ENCODE measurements at regions not wholly inside any gene's neighbourhood (a gene's known extent, or its start where the extent isn't known, plus 50 kb on each side); places are given as distances from the start of the nearest gene placed in this dataset.

DNA sequence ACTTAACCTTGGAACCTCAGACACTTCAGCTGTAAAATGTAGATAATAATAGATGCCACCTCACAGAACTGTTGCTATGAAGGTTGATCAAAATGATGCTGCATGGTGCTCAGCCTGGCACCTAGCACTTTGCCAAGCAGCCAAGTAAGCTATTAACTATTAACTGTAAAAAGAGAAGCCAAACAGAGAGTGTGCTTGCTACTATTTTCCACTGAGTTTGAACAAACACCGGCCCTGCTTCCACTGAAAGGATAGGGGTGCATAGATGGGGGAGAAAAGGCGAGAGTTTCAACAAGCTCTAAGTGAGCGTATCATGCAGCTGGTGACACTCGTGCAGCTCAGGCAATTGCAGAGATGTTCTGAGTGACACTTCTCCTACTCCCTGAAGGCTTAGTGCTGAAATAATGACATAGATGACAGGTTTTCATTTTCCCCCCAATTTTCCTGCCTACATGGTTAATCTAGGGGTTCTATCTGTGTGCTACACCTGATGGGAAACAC lies 78.2 kb downstream of the GPR88 start:
- H3K9me3 ChIP-seq (ENCODE audit: control insufficient read depth, low read length, poor library complexity, severe bottlenecking), result no peaks in the 10 kb centered on the region
- no peak for ATAC-seq
- peaks cover 18% of the 10 kb centered on the region for H3K27me3 Mint-ChIP-seq
- DNase-seq, result no peak
- H3K4me3 Mint-ChIP-seq, result no peak overlapping the region
- H3K4me1 Mint-ChIP-seq, result peaks cover 17% of the 10 kb centered on the region
- H3K36me3 Mint-ChIP-seq (ENCODE audit: low read depth), result peaks cover 2% of the 10 kb centered on the region
- H3K27ac Mint-ChIP-seq, result no peak overlapping the region

DNA sequence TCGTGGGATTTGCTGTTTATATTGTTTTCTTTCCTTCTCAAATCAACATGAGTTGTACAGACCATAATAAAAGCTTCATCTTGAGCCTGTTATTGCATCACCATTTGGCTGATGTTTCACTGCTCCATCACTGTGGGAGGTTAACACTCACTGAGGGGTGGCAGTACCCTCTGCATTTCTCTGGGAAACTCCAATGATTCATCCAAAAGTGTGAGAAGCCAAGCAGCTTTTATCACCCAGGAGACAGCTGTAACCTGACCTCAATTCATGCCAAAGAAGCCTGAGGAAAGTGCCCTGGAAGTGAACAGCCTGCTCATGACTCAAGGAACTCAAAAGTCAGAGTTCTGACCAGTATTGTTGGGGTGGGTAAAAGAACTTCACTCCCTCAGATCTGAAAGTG lies 84.1 kb downstream of the GPR88 start:
- no peak overlapping the region for H3K4me3 Mint-ChIP-seq
- no peak for ATAC-seq
- H3K36me3 Mint-ChIP-seq (ENCODE audit: low read depth), result peaks cover 2% of the 10 kb centered on the region
- peaks cover 10% of the 10 kb centered on the region for H3K27me3 Mint-ChIP-seq
- H3K4me1 Mint-ChIP-seq, result peaks cover 2% of the 10 kb centered on the region
- DNase-seq, result no peak
- H3K27ac Mint-ChIP-seq, result no peak overlapping the region
- H3K9me3 ChIP-seq (ENCODE audit: control insufficient read depth, low read length, poor library complexity, severe bottlenecking), result no peaks in the 10 kb centered on the region

DNA sequence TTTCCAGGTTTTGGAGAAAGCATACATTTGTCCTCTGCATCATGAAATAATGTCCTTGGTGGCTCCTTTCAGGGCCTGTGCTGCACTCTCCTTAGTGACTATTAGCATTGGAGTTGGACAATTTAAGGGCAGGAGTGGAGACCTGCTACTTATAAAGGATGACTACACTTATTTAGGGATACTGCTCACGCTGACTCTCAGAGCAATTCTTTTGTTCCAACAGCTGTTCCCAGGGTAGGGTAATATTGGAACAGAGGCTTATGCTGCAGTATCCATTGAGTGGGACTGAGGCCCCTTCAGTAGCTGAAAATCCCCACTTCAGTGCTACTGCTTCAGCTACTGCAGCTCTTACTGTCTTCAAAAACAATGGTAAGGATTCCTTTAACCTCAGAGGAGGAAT lies 84.6 kb downstream of the GPR88 start:
- no peak for ATAC-seq
- Mint-ChIP-seq H3K36me3 (ENCODE audit: low read depth) (peaks cover 2% of the 10 kb centered on the region), H3K4me1 (peaks cover 2% of the 10 kb centered on the region)

DNA sequence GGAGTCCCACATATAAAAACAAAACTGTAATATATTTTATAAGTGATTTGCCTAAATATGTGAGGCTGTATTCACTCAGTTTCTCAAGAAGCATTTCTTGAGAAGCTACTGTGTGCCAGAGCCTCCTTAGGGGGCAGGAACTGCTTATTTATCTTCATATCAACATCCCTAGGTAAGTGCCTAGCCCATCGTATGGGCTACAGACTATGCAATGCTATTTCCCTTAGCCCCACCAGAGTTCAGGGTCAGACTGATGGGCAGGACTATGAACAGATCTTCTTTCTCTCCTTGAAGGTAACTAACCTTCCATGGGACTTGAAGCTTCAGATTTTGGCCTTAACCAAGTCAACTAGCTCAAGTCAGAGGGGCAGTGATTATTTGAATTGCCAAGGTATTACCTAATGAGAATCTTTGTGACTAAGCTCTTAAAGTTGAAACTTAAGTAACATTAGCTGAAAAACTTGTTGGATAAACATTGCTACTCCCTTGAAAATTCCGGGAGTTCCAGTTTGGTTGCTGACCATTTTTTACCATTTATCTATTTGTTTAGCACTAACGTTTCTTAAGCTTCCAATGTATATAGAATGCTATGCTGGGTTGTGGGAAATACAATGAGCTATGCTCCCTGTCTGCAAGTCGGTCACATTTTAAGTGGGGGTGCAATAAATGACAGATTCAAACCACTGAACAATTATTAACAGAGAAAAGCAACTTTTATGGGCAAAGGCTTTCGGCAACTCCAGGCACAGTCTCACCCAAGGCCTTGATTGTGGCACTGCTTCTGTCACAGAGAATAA lies 85.2 kb downstream of the GPR88 start:
- ATAC-seq (no peak), DNase-seq (no peak)
- Mint-ChIP-seq H3K27me3 (peaks cover 10% of the 10 kb centered on the region), H3K4me1 (peaks cover 2% of the 10 kb centered on the region), H3K4me3 (no peak overlapping the region), H3K36me3 (ENCODE audit: low read depth) (peaks cover 2% of the 10 kb centered on the region), H3K27ac (no peak overlapping the region)
- no peaks in the 10 kb centered on the region for H3K9me3 ChIP-seq (ENCODE audit: control insufficient read depth, low read length, poor library complexity, severe bottlenecking)

More for the DNA sequence above, 84.6 kb downstream of the GPR88 start:
- no peaks in the 10 kb centered on the region for H3K9me3 ChIP-seq (ENCODE audit: control insufficient read depth, low read length, poor library complexity, severe bottlenecking)
- Mint-ChIP-seq H3K27me3 (peaks cover 10% of the 10 kb centered on the region), H3K27ac (no peak overlapping the region), H3K4me3 (no peak overlapping the region)
- DNase-seq, result no peak

DNA sequence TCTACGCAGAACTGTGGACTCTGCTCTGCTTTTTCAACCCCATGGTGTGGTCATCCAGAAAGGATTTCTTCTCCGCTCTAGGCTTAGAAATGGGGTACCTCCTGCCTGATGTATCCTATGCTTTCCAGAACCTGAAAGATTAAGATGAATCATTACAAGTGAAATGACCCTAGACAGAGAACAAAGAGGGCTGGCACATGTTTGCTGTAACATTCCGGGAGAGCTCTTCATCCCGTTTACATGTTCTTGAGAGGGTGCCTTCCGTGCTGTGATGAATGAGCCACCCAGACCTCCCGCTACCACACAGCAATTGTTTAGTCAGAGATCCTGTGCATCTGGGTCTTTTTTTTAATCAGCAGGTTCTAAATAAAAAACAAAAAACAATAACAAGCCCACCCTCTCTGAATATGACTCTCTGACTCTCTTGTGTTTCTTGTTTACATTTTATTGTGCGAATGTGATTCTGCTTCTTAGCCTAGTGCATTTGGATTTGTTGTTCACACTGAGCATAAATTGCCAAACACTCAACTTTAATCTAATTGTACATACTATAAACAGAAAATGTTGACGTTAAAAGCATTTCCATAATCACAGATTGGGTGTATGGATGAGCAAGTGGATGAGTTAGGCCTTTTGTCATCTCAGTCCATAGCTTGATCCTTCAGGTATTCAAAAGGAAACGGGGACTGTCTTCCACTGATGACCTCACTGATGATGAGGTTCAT lies 87.1 kb downstream of the GPR88 start:
- H3K9me3 ChIP-seq (ENCODE audit: control insufficient read depth, low read length, poor library complexity, severe bottlenecking), result no peaks in the 10 kb centered on the region
- H3K27me3 Mint-ChIP-seq, result peaks cover 6% of the 10 kb centered on the region
- no peak overlapping the region for H3K4me3 Mint-ChIP-seq
- DNase-seq, result no peak
- no peak overlapping the region for H3K27ac Mint-ChIP-seq
- no peaks in the 10 kb centered on the region for H3K36me3 Mint-ChIP-seq (ENCODE audit: low read depth)
- ATAC-seq, result no peak
- H3K4me1 Mint-ChIP-seq, result peaks cover 2% of the 10 kb centered on the region

DNA sequence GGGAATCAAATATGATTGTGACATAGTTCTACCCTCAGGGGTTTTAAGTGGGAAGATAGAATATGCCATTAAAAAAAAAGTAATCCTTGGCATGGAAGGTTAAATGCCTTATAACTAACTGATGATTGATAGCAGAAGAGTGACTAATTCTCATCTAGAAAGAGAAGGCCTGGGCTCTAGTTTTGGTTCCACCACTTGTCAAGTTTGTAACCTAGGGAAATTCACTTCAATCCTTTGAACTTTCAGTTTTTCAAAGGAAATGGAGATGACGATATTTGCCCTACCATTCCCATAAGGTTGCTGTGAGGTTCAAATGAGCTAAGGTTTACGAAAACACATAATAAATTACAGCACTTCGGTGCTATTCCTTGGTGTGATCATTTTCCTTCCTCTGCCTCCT lies 88.5 kb downstream of the GPR88 start:
- no peak for ATAC-seq
- no peak for DNase-seq
- no peak overlapping the region for H3K27ac Mint-ChIP-seq

DNA sequence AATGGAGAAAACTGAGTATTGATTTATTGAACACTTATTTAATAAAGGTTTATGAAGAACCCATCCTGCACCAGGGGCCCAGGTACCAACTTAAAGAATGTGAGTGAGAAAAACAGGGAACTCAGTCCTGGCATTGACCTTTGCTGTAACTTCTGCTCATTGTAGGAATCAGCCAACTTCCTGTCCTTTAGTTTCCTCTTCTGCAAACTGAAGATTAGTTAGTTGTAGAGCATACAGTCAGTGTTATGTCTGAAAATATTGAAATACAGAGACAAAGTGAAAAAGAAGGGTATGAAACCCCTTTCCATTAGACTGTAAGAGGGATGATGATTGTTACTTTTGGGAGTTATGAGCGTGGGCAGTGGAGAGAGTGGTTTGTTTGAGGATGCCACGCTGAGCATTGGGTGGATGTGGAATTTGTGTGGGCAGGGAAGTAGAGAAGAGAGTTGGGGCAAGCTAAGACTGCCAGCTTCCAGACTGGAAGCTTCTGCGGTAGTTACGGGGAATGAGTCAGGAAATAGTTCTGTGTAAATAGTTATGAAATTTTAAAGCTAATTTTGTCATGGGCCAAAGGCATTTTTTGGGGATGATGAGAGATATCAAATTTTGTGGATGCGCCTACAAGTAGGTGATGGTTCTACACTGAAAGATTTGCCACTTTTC lies 89.2 kb downstream of the GPR88 start:
- H3K9me3 ChIP-seq (ENCODE audit: control insufficient read depth, low read length, poor library complexity, severe bottlenecking), result no peaks in the 10 kb centered on the region
- Mint-ChIP-seq H3K36me3 (ENCODE audit: low read depth) (peaks cover 2% of the 10 kb centered on the region), H3K4me1 (no peaks in the 10 kb centered on the region), H3K27ac (no peak overlapping the region), H3K4me3 (no peak overlapping the region), H3K27me3 (no peaks in the 10 kb centered on the region)
- ATAC-seq (no peak), DNase-seq (no peak)

More for the DNA sequence above, 88.5 kb downstream of the GPR88 start:
- H3K27me3 Mint-ChIP-seq, result no peaks in the 10 kb centered on the region
- no peaks in the 10 kb centered on the region for H3K9me3 ChIP-seq (ENCODE audit: control insufficient read depth, low read length, poor library complexity, severe bottlenecking)
- peaks cover 2% of the 10 kb centered on the region for H3K36me3 Mint-ChIP-seq (ENCODE audit: low read depth)
- no peaks in the 10 kb centered on the region for H3K4me1 Mint-ChIP-seq
- H3K4me3 Mint-ChIP-seq, result no peak overlapping the region

DNA sequence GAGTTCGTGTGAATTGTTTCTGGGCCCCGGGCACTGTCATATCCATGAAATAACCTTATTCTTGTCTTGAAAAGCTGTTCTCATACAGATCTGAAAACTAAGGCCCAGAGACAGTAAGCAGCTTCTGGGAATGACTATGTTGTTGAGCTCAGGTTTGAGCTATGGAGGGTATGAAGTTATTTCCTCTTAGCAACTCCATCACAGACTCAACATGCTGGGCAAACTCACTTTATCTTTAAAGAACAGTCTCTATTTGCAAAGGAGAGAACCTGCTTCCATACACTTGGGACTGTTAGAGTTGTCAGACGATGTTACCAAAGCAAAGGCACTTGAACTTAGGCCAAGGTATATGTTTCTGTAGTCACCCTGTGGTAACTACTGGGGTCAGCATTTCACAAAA lies 90.0 kb downstream of the GPR88 start:
- no peak for ATAC-seq
- Mint-ChIP-seq H3K4me1 (no peaks in the 10 kb centered on the region), H3K4me3 (no peak overlapping the region), H3K27me3 (no peaks in the 10 kb centered on the region), H3K27ac (no peak overlapping the region), H3K36me3 (ENCODE audit: low read depth) (peaks cover 2% of the 10 kb centered on the region)
- no peak for DNase-seq
- H3K9me3 ChIP-seq (ENCODE audit: control insufficient read depth, low read length, poor library complexity, severe bottlenecking), result no peaks in the 10 kb centered on the region

DNA sequence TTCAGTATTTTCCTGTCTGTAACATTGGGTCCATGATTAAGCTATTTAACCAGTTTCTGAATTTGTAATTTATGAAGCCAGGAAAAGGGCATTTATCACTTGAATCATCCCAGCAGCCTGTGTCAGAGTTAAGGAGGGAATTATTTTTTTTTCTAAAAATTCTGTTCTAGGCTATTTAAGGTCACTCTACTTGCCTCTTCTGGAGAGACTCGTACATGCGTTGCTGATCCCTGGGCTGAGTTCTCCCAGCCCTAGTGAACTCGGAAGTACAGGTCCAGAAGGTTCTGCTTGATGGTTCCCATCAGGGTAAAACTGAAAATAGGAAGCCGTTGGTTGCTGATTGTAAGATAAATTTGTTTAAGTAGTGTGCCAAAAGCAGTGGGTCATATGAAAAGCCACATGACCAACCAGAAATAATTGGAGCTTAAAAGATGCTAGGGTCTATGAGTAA lies 90.7 kb downstream of the GPR88 start:
- no peaks in the 10 kb centered on the region for H3K4me1 Mint-ChIP-seq
- ATAC-seq (no peak), DNase-seq (no peak)
- H3K27ac Mint-ChIP-seq, result no peak overlapping the region
- peaks cover 2% of the 10 kb centered on the region for H3K36me3 Mint-ChIP-seq (ENCODE audit: low read depth)
- H3K27me3 Mint-ChIP-seq, result no peaks in the 10 kb centered on the region
- H3K4me3 Mint-ChIP-seq, result no peak overlapping the region
- H3K9me3 ChIP-seq (ENCODE audit: control insufficient read depth, low read length, poor library complexity, severe bottlenecking), result no peaks in the 10 kb centered on the region

DNA sequence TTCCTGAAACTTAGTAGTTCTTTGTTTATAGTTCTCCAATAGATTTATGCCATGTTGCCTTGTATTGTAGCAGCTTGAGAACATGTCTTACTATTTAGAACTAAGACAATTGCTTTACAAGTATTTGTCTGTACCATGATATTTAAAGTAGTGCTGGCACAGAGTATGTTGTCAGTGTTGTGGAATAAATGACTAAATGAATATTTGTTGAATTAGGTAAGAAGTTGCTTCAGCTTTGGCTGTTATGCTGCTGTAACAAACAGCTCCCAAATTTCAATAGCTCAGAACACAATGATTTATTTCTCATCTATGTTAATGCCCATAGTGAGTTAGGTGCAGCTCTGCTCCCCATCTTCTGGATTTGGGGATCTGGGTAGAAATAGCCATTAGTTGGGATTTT lies 90.2 kb upstream of the VCAM1 start:
- H3K27me3 Mint-ChIP-seq, result no peaks in the 10 kb centered on the region
- H3K27ac Mint-ChIP-seq, result no peak overlapping the region
- H3K9me3 ChIP-seq (ENCODE audit: control insufficient read depth, low read length, poor library complexity, severe bottlenecking), result no peaks in the 10 kb centered on the region
- no peak for ATAC-seq
- no peak for DNase-seq
- peaks cover 2% of the 10 kb centered on the region for H3K36me3 Mint-ChIP-seq (ENCODE audit: low read depth)
- no peaks in the 10 kb centered on the region for H3K4me1 Mint-ChIP-seq
- no peak overlapping the region for H3K4me3 Mint-ChIP-seq

DNA sequence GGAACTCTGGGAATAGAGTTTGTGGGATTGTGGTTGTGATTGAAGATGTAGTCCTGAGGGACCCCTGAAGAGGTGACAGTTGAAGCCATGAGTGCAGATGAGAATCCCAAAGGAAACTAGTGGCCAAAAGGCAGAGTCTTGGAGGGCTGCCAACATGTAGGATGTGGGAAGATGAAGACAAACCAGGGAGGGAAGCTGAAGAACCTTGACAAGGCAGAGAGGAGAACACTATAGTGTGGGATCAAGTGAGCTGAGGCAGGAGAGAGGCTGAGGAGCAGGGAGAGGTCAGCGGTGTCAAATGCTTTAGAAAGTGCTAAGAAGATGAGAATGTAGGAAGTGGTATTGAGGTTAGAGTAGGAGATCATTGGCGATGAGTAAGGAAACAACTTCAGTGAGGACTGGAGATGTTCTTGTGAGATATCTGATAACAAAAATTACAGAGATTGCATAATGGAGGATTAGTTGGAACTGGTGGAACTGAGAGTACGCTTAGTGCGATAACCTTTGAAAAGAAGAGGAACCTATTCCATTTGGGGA lies 88.5 kb upstream of the VCAM1 start:
- H3K4me1 Mint-ChIP-seq, result no peaks in the 10 kb centered on the region
- H3K27ac Mint-ChIP-seq, result no peak overlapping the region
- no peak for DNase-seq
- no peaks in the 10 kb centered on the region for H3K27me3 Mint-ChIP-seq
- no peaks in the 10 kb centered on the region for H3K9me3 ChIP-seq (ENCODE audit: control insufficient read depth, low read length, poor library complexity, severe bottlenecking)
- peak; percentile 21 for ATAC-seq
- no peak overlapping the region for H3K4me3 Mint-ChIP-seq
- H3K36me3 Mint-ChIP-seq (ENCODE audit: low read depth), result peaks cover 2% of the 10 kb centered on the region

DNA sequence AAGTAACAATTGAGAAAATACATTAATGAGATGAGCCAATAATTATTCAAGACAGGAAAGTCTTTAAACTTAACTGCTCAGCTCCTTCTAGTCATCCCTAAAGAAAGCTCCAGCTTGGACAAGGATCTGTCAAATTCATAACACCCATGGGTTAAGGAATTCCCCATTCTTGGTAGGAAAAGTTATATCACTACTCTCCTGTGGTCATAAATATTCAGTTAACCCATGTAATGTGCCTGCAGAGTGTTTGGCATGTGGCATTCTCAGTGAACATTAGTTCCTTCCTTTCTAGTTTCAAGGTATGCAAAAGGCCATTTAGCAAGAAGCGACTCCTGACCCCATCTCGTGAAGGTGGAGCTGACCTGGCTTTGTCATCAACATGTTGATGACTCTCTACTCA lies 76.7 kb upstream of the VCAM1 start:
- H3K36me3 Mint-ChIP-seq (ENCODE audit: low read depth), result peaks cover 2% of the 10 kb centered on the region
- H3K27ac Mint-ChIP-seq, result no peak overlapping the region
- H3K4me1 Mint-ChIP-seq, result no peaks in the 10 kb centered on the region
- no peaks in the 10 kb centered on the region for H3K9me3 ChIP-seq (ENCODE audit: control insufficient read depth, low read length, poor library complexity, severe bottlenecking)
- peaks cover 12% of the 10 kb centered on the region for H3K27me3 Mint-ChIP-seq
- ATAC-seq (no peak), DNase-seq (no peak)
- H3K4me3 Mint-ChIP-seq, result no peak overlapping the region

All from T-helper 17 cell (primary cell).